Right lobe of liver (tissue), 4 donors: ENCODE measurements at regions not wholly inside any gene's neighbourhood (a gene's known extent, or its start where the extent isn't known, plus 50 kb on each side); places are given as distances from the start of the nearest gene placed in this dataset.

ENCODE experiments used
- CTCF ChIP-seq, 4 donors: fragments of 200-600 bp in 3 of 4; fragments of 450-650 bp in 1 of 4; IDR thresholded peaks; one replicate each; pipeline versions ENCODE4 v1.5.1 to v1.8.0; 2016 to 2022; ENCODE audit warnings: antibody characterized with exemption in 4 of 4, mild to moderate bottlenecking in 2 of 4
- POLR2A ChIP-seq: fragments of 450-650 bp; IDR thresholded peaks from one replicate; pipeline ENCODE4 v1.6.1; 2017; ENCODE audit warnings: antibody characterized with exemption, mild to moderate bottlenecking
- donor health status: DM: no; HTN: no; CAD: no.
- donor health status: DM: no; HTN: no; CAD: no.
- donor health status: DM: no; HTN: yes; CAD: no.

GRCh38 chr13:67632590-67632989 is 402.5 kb upstream of the PCDH9 start:
- no peak for TF ChIP-seq CTCF (IDR thresholded peaks at IDR 0.05)
- TF ChIP-seq POLR2A: no peak
